ENCODE measurements at regions not wholly inside any gene's neighbourhood (a gene's known extent, or its start where the extent isn't known, plus 50 kb on each side); places are given as distances from the start of the nearest gene placed in this dataset.

- no peak for ATAC-seq (replicated peaks)
- H3K36me3 Mint-ChIP-seq (ENCODE audit: low read depth): no peaks in the 10 kb centered on the region
- H3K4me3 Mint-ChIP-seq: no peak overlapping the region
- H3K27ac Mint-ChIP-seq: no peak overlapping the region
- peaks cover 10% of the 10 kb centered on the region for H3K27me3 Mint-ChIP-seq
- no peaks in the 10 kb centered on the region for H3K9me3 Mint-ChIP-seq
- no peaks in the 10 kb centered on the region for H3K4me1 Mint-ChIP-seq
Observed at GRCh38 chr6:99761711-99762110, 155.1 kb downstream of the PRDM13 start.

- H3K9me3 Mint-ChIP-seq: no peaks in the 10 kb centered on the region
- H3K27me3 Mint-ChIP-seq: peaks cover 9% of the 10 kb centered on the region
- no peak overlapping the region for H3K27ac Mint-ChIP-seq
- no peak overlapping the region for H3K4me3 Mint-ChIP-seq
- H3K4me1 Mint-ChIP-seq: no peaks in the 10 kb centered on the region
- ATAC-seq (replicated peaks): no peak
- H3K36me3 Mint-ChIP-seq (ENCODE audit: low read depth): no peaks in the 10 kb centered on the region
Observed at GRCh38 chr6:99768166-99768565, 161.5 kb downstream of the PRDM13 start.

GRCh38 chr6:99779631-99780555, 173.3 kb downstream of the PRDM13 start:
- Mint-ChIP-seq H3K4me1 (no peaks in the 10 kb centered on the region), H3K27ac (no peak overlapping the region), H3K4me3 (no peak overlapping the region), H3K9me3 (no peaks in the 10 kb centered on the region), H3K36me3 (ENCODE audit: low read depth) (no peaks in the 10 kb centered on the region), H3K27me3 (peaks cover 39% of the 10 kb centered on the region)
- no peak for ATAC-seq (replicated peaks)

- H3K36me3 Mint-ChIP-seq (ENCODE audit: low read depth): no peaks in the 10 kb centered on the region
- no peak for ATAC-seq (replicated peaks)
- peaks cover 38% of the 10 kb centered on the region for H3K27me3 Mint-ChIP-seq
- H3K27ac Mint-ChIP-seq: no peak overlapping the region
- H3K4me1 Mint-ChIP-seq: no peaks in the 10 kb centered on the region
- H3K4me3 Mint-ChIP-seq: no peak overlapping the region
- H3K9me3 Mint-ChIP-seq: no peaks in the 10 kb centered on the region
Observed at GRCh38 chr6:99780556-99780885, 173.9 kb downstream of the PRDM13 start.

- Mint-ChIP-seq H3K9me3 (no peaks in the 10 kb centered on the region), H3K27ac (no peak overlapping the region), H3K4me1 (no peaks in the 10 kb centered on the region), H3K4me3 (no peak overlapping the region), H3K27me3 (peaks cover 34% of the 10 kb centered on the region), H3K36me3 (ENCODE audit: low read depth) (no peaks in the 10 kb centered on the region)
- ATAC-seq (replicated peaks): no peak
Observed at GRCh38 chr6:99789767-99790166, 183.1 kb downstream of the PRDM13 start.

GRCh38 chr6:99790679-99791078, 184.0 kb downstream of the PRDM13 start:
- H3K9me3 Mint-ChIP-seq: no peaks in the 10 kb centered on the region
- H3K27me3 Mint-ChIP-seq: peaks cover 39% of the 10 kb centered on the region
- no peak overlapping the region for H3K4me3 Mint-ChIP-seq
- no peak for ATAC-seq (replicated peaks)
- H3K4me1 Mint-ChIP-seq: no peaks in the 10 kb centered on the region
- no peaks in the 10 kb centered on the region for H3K36me3 Mint-ChIP-seq (ENCODE audit: low read depth)
- no peak overlapping the region for H3K27ac Mint-ChIP-seq

GRCh38 chr6:99801805-99802204, 192.2 kb downstream of the MCHR2 start:
- no peak overlapping the region for H3K27ac Mint-ChIP-seq
- no peaks in the 10 kb centered on the region for H3K36me3 Mint-ChIP-seq (ENCODE audit: low read depth)
- no peaks in the 10 kb centered on the region for H3K4me1 Mint-ChIP-seq
- no peaks in the 10 kb centered on the region for H3K9me3 Mint-ChIP-seq
- H3K4me3 Mint-ChIP-seq: no peak overlapping the region
- ATAC-seq (replicated peaks): no peak
- peaks cover 4% of the 10 kb centered on the region for H3K27me3 Mint-ChIP-seq

- Mint-ChIP-seq H3K36me3 (ENCODE audit: low read depth) (no peaks in the 10 kb centered on the region), H3K4me3 (no peak overlapping the region), H3K27me3 (peaks cover 4% of the 10 kb centered on the region), H3K27ac (no peak overlapping the region), H3K4me1 (no peaks in the 10 kb centered on the region), H3K9me3 (no peaks in the 10 kb centered on the region)
- no peak for ATAC-seq (replicated peaks)
Observed at GRCh38 chr6:99802396-99803031, 191.5 kb downstream of the MCHR2 start.

- Mint-ChIP-seq H3K27ac (no peak overlapping the region), H3K4me1 (no peaks in the 10 kb centered on the region), H3K36me3 (ENCODE audit: low read depth) (no peaks in the 10 kb centered on the region), H3K27me3 (peaks cover 16% of the 10 kb centered on the region), H3K4me3 (no peak overlapping the region), H3K9me3 (no peaks in the 10 kb centered on the region)
- no peak for ATAC-seq (replicated peaks)
Observed at GRCh38 chr6:99808992-99809391, 185.0 kb downstream of the MCHR2 start.

- H3K9me3 Mint-ChIP-seq: no peaks in the 10 kb centered on the region
- no peak for ATAC-seq (replicated peaks)
- no peak overlapping the region for H3K4me3 Mint-ChIP-seq
- H3K27me3 Mint-ChIP-seq: peaks cover 16% of the 10 kb centered on the region
- H3K4me1 Mint-ChIP-seq: no peaks in the 10 kb centered on the region
- H3K36me3 Mint-ChIP-seq (ENCODE audit: low read depth): no peaks in the 10 kb centered on the region
- no peak overlapping the region for H3K27ac Mint-ChIP-seq
Observed at GRCh38 chr6:99810295-99810694, 183.7 kb downstream of the MCHR2 start.

- no peak for ATAC-seq (replicated peaks)
- no peak overlapping the region for H3K27ac Mint-ChIP-seq
- H3K4me1 Mint-ChIP-seq: no peaks in the 10 kb centered on the region
- no peak overlapping the region for H3K4me3 Mint-ChIP-seq
- no peaks in the 10 kb centered on the region for H3K36me3 Mint-ChIP-seq (ENCODE audit: low read depth)
- no peaks in the 10 kb centered on the region for H3K9me3 Mint-ChIP-seq
- H3K27me3 Mint-ChIP-seq: peaks cover 16% of the 10 kb centered on the region
Observed at GRCh38 chr6:99810942-99811620, 182.9 kb downstream of the MCHR2 start.

- Mint-ChIP-seq H3K36me3 (ENCODE audit: low read depth) (no peaks in the 10 kb centered on the region), H3K9me3 (no peaks in the 10 kb centered on the region), H3K27ac (no peak overlapping the region), H3K4me1 (no peaks in the 10 kb centered on the region), H3K4me3 (no peak overlapping the region), H3K27me3 (peaks cover 20% of the 10 kb centered on the region)
- ATAC-seq (replicated peaks): no peak
Observed at GRCh38 chr6:99811636-99812035, 182.4 kb downstream of the MCHR2 start.

- no peak for ATAC-seq (replicated peaks)
- Mint-ChIP-seq H3K36me3 (ENCODE audit: low read depth) (no peaks in the 10 kb centered on the region), H3K4me3 (no peak overlapping the region), H3K9me3 (no peaks in the 10 kb centered on the region), H3K4me1 (no peaks in the 10 kb centered on the region), H3K27ac (no peak overlapping the region), H3K27me3 (peaks cover 29% of the 10 kb centered on the region)
Observed at GRCh38 chr6:99813565-99813964, 180.5 kb downstream of the MCHR2 start.

- Mint-ChIP-seq H3K27ac (no peak overlapping the region), H3K36me3 (ENCODE audit: low read depth) (no peaks in the 10 kb centered on the region), H3K27me3 (peaks cover 31% of the 10 kb centered on the region), H3K4me1 (no peaks in the 10 kb centered on the region), H3K4me3 (no peak overlapping the region), H3K9me3 (no peaks in the 10 kb centered on the region)
- no peak for ATAC-seq (replicated peaks)
Observed at GRCh38 chr6:99814230-99814928, 179.6 kb downstream of the MCHR2 start.

All from activated T-helper 17 cell treated with anti-CD3 and anti-CD28 coated beads, Interleukin-2, amount 50 U/mL, for 72 hours (primary cell).